GM12891 (cell line): ENCODE measurements at regions not wholly inside any gene's neighbourhood (a gene's known extent, or its start where the extent isn't known, plus 50 kb on each side); places are given as distances from the start of the nearest gene placed in this dataset.

Source experiments
- DNase-seq: peaks from one replicate; pipeline ENCODE4 v3.0.0; 2011; ENCODE audit warnings: low spot score; ENCODE audit not compliant: insufficient read length
- FAIRE-seq: peaks from 2 replicates; lab custom pipeline; 2011; peaks lifted over from hg19 to GRCh38; lab: Jason Lieb, UNC
- PAX5 ChIP-seq: IDR thresholded peaks from 2 replicates; pipeline ENCODE4 v1.6.1; 2011; ENCODE audit warnings: low read length, moderate library complexity, mild to moderate bottlenecking; ENCODE audit not compliant: insufficient read depth, severe bottlenecking
- POLR2A ChIP-seq: IDR thresholded peaks from 2 replicates; pipeline ENCODE4 v1.6.1; 2011; ENCODE audit warnings: low read depth, low read length, control low read depth
- POLR2AphosphoS5 ChIP-seq: IDR thresholded peaks from 2 replicates; pipeline ENCODE4 v1.6.1; 2011; ENCODE audit warnings: low read depth, low read length, control low read depth
- POU2F2 ChIP-seq: IDR thresholded peaks from 2 replicates; pipeline ENCODE4 v1.6.1; 2011; ENCODE audit warnings: low read depth, mild to moderate bottlenecking, control low read depth, low read length, moderate library complexity
- SPI1 ChIP-seq: IDR thresholded peaks from 2 replicates; pipeline ENCODE4 v1.6.1; 2011; ENCODE audit warnings: low read depth, low read length, control low read depth
- TAF1 ChIP-seq: IDR thresholded peaks from 2 replicates; pipeline ENCODE4 v1.6.1; 2011; ENCODE audit warnings: low read depth, low read length, control low read depth

- FAIRE-seq (no peak), DNase-seq (no peak)
- TF ChIP-seq POU2F2 (no peak), POLR2AphosphoS5 (no peak), PAX5 (no peak), POLR2A (no peak), SPI1 (no peak), TAF1 (no peak)
These were observed 142.4 kb downstream of the CRYBB2 start for GRCh38 chr22:25361899-25362214.

GRCh38 chr22:25362215-25362882 lies 142.9 kb downstream of the CRYBB2 start:
- FAIRE-seq: peak; percentile 91
- 0 out of 2 replicates have a peak, but pooled peaks have one; percentile 16 for TF ChIP-seq POU2F2
- no peak for TF ChIP-seq PAX5
- peak; percentile 88 for DNase-seq

GRCh38 chr22:25362883-25363240 lies 143.4 kb downstream of the CRYBB2 start:
- DNase-seq: no peak
- TF ChIP-seq SPI1 (no peak), POLR2AphosphoS5 (no peak), PAX5 (no peak), POLR2A (no peak), POU2F2 (no peak), TAF1 (no peak)
- peak; percentile 81 for FAIRE-seq

GRCh38 chr22:25363474-25363873 lies 144.0 kb downstream of the CRYBB2 start:
- TF ChIP-seq POU2F2 (no peak), SPI1 (no peak), PAX5 (no peak), POLR2A (no peak), POLR2AphosphoS5 (no peak), TAF1 (no peak)
- FAIRE-seq (no peak), DNase-seq (no peak)

- no peak for DNase-seq
- no peak for FAIRE-seq
- no peak for TF ChIP-seq POU2F2
- TF ChIP-seq TAF1: no peak
- no peak for TF ChIP-seq SPI1
These were observed 144.8 kb downstream of the CRYBB2 start for GRCh38 chr22:25364281-25364680.

GRCh38 chr22:25364736-25365241 lies 145.3 kb downstream of the CRYBB2 start:
- FAIRE-seq (no peak), DNase-seq (no peak)
- TF ChIP-seq POLR2A (no peak), POU2F2 (no peak), POLR2AphosphoS5 (no peak), PAX5 (no peak), TAF1 (no peak)

GRCh38 chr22:25365491-25366261 lies 146.2 kb downstream of the CRYBB2 start:
- no peak for DNase-seq
- TF ChIP-seq POLR2AphosphoS5 (no peak), POU2F2 (no peak), POLR2A (no peak), TAF1 (no peak)
- FAIRE-seq: no peak

GRCh38 chr22:25366408-25366807 lies 147.0 kb downstream of the CRYBB2 start:
- TF ChIP-seq TAF1 (no peak), POLR2A (no peak), SPI1 (no peak), PAX5 (no peak), POLR2AphosphoS5 (no peak), POU2F2 (no peak)
- FAIRE-seq: no peak

GRCh38 chr22:25366876-25367466 lies 147.5 kb downstream of the CRYBB2 start:
- FAIRE-seq (no peak), DNase-seq (no peak)
- TF ChIP-seq TAF1: no peak
- no peak for TF ChIP-seq POLR2A
- TF ChIP-seq SPI1: no peak
- TF ChIP-seq POU2F2: no peak
- TF ChIP-seq PAX5: no peak
- no peak for TF ChIP-seq POLR2AphosphoS5

More at GRCh38 chr22:25366408-25366807, 147.0 kb downstream of the CRYBB2 start:
- no peak for DNase-seq

- no peak for FAIRE-seq
- no peak for DNase-seq
- TF ChIP-seq TAF1 (no peak), POU2F2 (no peak), POLR2A (no peak), POLR2AphosphoS5 (no peak)
These were observed 148.3 kb downstream of the CRYBB2 start for GRCh38 chr22:25367756-25368155.

- DNase-seq (no peak), FAIRE-seq (no peak)
- TF ChIP-seq POU2F2 (no peak), POLR2AphosphoS5 (no peak), SPI1 (0 out of 2 replicates have a peak, but pooled peaks have one; percentile 36), TAF1 (no peak), PAX5 (no peak), POLR2A (no peak)
These were observed 148.8 kb downstream of the CRYBB2 start for GRCh38 chr22:25368271-25368670.
